HG03103 (cell line): ENCODE measurements at regions not wholly inside any gene's neighbourhood (a gene's known extent, or its start where the extent isn't known, plus 50 kb on each side); places are given as distances from the start of the nearest gene placed in this dataset.

Source experiments
- ATAC-seq: cut with Tn5 transposase; IDR thresholded peaks from one replicate; pipeline ENCODE4 v1.9.1; 2021; ENCODE audit warnings: low read depth; ENCODE audit not compliant: unreplicated experiment

DNA sequence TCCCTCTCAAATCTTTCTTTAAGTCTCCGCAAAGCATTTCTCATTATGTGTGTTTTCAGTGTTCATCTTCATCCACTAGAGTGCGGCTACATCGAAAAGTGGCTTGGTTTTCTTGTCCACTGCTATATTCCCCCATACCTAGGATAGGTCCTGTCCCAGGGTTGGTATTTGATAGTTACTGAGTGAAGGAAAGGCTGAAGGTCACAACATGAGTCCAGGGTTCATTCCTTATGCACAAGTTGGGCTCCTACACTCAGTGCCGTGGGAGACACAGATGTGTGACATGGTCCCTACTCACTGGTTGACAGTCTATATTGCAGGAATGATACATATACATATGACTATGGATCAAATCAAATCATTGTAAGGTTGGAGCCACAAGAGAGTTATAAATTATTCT is 55.4 kb upstream of the RELL1 start:
- no peak for ATAC-seq

DNA sequence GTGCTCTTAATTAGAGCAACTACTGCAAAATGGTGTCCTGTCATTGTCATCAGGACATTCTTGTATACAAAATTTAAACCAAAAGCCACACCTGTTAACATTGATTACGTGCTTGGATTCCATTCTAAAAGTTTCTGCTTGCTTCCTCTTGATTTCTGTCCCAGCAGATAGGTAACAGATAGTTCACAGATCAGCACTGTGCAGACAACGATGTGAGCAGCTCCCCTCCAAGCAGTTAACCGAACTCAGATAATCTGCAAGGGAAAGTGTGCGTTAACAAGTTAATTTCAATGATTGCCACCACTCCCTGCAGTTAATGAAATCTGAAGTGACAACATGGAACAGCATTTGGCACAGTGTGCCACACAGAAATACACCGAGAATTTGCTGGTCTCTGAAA is 54.4 kb upstream of the RELL1 start:
- ATAC-seq: no peak

DNA sequence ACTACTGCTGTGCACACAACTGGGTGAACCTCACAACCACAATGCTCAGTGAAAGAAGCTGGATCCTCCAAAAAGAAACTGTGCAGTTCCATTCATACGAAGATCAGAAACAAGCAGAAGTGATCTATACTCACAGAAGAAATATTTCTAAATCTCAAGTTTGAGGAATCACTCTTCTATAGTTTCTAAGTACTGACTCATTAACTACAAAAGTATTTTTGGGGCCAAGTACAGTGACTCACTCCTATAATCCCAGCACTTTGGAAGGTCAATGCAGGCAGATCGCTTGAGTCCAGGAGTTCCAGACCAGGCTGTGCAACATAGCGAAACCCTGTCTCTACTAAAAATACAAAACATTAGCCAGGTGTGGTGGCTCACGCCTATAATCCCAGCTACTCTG is 51.3 kb upstream of the RELL1 start:
- ATAC-seq: no peak
